ENCODE measurements at regions not wholly inside any gene's neighbourhood (a gene's known extent, or its start where the extent isn't known, plus 50 kb on each side); places are given as distances from the start of the nearest gene placed in this dataset.

DNA sequence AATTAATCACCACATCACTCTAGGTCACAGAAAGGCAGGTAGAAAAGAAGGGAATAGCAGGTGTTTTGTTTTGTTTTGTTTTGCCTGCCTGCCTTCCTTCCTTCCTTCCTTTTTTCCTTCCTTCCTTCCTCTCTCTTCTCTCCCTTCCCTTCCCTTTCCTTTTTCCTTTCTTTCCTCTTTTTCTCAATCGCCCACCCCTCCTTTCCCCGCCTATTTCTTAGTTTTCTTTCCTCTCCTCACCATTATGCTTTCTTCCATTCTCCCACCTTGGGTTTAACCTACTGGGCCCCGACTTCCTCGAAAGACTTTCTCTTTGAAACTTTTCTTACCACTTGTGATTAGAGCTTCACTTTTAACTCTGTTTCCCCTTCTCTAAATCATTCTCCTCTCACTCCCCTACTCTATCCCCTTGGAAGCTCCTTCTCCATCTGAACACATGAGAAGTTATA, 231.3 kb upstream of the CD180 start:
- no peaks in the 10 kb centered on the region for H3K36me3 ChIP-seq (ENCODE audit: low read depth)
- ATAC-seq (ENCODE audit: low read depth) (no peak), DNase-seq (ENCODE audit: low spot score) (no peak)
- TF ChIP-seq, protein P1, sequence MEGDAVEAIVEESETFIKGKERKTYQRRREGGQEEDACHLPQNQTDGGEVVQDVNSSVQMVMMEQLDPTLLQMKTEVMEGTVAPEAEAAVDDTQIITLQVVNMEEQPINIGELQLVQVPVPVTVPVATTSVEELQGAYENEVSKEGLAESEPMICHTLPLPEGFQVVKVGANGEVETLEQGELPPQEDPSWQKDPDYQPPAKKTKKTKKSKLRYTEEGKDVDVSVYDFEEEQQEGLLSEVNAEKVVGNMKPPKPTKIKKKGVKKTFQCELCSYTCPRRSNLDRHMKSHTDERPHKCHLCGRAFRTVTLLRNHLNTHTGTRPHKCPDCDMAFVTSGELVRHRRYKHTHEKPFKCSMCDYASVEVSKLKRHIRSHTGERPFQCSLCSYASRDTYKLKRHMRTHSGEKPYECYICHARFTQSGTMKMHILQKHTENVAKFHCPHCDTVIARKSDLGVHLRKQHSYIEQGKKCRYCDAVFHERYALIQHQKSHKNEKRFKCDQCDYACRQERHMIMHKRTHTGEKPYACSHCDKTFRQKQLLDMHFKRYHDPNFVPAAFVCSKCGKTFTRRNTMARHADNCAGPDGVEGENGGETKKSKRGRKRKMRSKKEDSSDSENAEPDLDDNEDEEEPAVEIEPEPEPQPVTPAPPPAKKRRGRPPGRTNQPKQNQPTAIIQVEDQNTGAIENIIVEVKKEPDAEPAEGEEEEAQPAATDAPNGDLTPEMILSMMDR (IDR thresholded peaks at IDR 0.05; ENCODE audit: poor library complexity, severe bottlenecking), result no peak
- H3K4me3 ChIP-seq (ENCODE audit: severe bottlenecking), result no peak overlapping the region
- H3K27ac ChIP-seq (ENCODE audit: poor library complexity, severe bottlenecking), result no peak overlapping the region
- peaks cover 6% of the 10 kb centered on the region for H3K4me1 ChIP-seq (ENCODE audit: insufficient read depth, poor library complexity, severe bottlenecking)
- H3K27me3 ChIP-seq (ENCODE audit: insufficient read depth, poor library complexity, severe bottlenecking), result no peaks in the 10 kb centered on the region
- H3K9me3 ChIP-seq (ENCODE audit: severe bottlenecking), result no peaks in the 10 kb centered on the region

DNA sequence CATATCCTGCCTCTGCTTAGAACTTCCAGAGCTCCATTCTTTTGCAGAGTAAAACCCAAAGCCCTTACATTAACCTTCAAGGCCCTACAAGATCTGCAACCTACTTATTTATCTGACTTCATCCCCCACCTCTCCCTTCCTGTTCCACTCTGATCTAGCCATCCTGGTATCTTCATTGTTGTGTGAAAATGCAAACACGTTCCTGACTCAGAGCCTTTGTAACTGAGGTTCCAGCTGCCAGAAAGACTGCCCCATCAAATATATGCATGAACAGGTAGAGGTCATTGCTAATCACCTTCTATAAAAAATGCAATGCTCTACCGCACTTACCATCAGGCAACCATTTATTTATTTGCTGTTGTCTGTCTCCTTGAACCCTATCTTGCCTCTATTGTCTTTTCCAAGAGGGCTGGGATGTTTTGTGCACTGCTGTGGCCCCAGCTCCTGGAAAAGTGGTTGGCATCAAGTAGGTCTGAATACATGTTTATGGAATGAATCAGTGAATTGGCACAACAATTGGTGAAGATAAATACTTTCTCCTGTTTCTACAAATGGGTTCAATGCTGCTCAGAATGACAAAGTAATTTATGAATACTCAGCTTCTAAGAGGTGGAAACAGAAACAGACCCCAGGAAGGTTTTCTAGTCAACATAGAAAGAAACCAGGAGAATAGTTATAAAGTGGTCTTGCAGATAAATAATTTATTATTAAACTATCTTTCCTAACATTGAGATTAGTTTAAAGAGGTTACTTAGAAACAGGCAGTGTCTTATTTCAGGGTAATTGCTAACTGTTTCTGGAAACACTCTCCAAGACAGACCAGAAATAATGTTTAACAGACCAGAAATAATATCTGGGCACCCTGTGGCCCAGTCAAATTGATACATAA, 230.6 kb upstream of the CD180 start:
- ATAC-seq (ENCODE audit: low read depth), result peak; percentile 53; the same call in 1 of the 3 replicates
- no peak for DNase-seq (ENCODE audit: low spot score)

DNA sequence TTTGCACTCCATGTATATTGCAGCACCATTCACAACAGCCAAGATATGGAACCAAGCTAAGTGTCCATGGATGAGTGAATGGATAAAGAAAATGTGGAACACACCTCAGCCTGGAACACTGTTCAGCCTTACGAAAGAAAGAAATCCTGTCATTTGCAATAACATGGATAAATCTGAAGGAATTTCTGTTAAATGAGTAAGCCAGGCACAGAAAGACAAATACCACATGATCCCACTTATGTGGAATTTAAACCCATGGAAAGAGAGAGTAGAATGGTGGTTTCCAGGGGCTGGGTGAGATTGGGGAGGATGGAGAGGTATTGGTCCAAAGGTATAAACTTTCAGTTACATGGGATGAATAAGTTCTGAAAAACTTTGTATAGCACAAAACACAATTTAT, 228.9 kb upstream of the CD180 start:
- TF ChIP-seq, protein P1 (IDR thresholded peaks at IDR 0.05; ENCODE audit: poor library complexity, severe bottlenecking), result no peak
- DNase-seq (ENCODE audit: low spot score), result no peak
- ATAC-seq (ENCODE audit: low read depth), result peak; percentile 60
- Histone ChIP-seq H3K4me1 (ENCODE audit: insufficient read depth, poor library complexity, severe bottlenecking) (no peaks in the 10 kb centered on the region), H3K27ac (ENCODE audit: poor library complexity, severe bottlenecking) (no peak overlapping the region), H3K9me3 (ENCODE audit: severe bottlenecking) (no peaks in the 10 kb centered on the region), H3K27me3 (ENCODE audit: insufficient read depth, poor library complexity, severe bottlenecking) (no peaks in the 10 kb centered on the region), H3K4me3 (ENCODE audit: severe bottlenecking) (no peak overlapping the region), H3K36me3 (ENCODE audit: low read depth) (no peaks in the 10 kb centered on the region)

More for the DNA sequence above, 230.6 kb upstream of the CD180 start:
- Histone ChIP-seq H3K36me3 (ENCODE audit: low read depth) (no peaks in the 10 kb centered on the region), H3K27me3 (ENCODE audit: insufficient read depth, poor library complexity, severe bottlenecking) (no peaks in the 10 kb centered on the region), H3K4me1 (ENCODE audit: insufficient read depth, poor library complexity, severe bottlenecking) (peaks cover 6% of the 10 kb centered on the region), H3K27ac (ENCODE audit: poor library complexity, severe bottlenecking) (peak overlapping the region; percentile 36), H3K4me3 (ENCODE audit: severe bottlenecking) (no peak overlapping the region), H3K9me3 (ENCODE audit: severe bottlenecking) (no peaks in the 10 kb centered on the region)
- TF ChIP-seq, protein P1 (IDR thresholded peaks at IDR 0.05; ENCODE audit: poor library complexity, severe bottlenecking), result no peak

DNA sequence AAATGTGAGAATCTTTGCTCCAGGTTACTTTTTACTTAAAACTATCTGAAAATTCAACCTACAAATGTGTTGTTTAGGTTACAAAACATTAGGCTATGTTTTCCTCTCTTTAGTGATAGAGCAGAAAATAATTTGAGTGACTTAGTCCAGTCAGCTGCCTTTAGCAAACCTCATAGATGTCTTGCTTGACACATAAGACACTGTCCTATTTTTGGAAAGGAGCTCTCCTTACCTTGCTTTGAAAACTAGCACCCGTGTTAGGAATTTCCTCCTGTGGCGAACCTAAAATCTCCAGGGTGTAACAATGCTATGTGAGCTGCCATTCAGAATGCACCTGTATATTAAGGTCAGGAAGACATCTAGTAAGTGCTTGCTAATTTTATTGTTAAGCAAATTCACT, 221.2 kb upstream of the CD180 start:
- Histone ChIP-seq H3K27ac (ENCODE audit: poor library complexity, severe bottlenecking) (no peak overlapping the region), H3K36me3 (ENCODE audit: low read depth) (no peaks in the 10 kb centered on the region), H3K9me3 (ENCODE audit: severe bottlenecking) (no peaks in the 10 kb centered on the region), H3K4me1 (ENCODE audit: insufficient read depth, poor library complexity, severe bottlenecking) (no peaks in the 10 kb centered on the region), H3K4me3 (ENCODE audit: severe bottlenecking) (no peak overlapping the region), H3K27me3 (ENCODE audit: insufficient read depth, poor library complexity, severe bottlenecking) (no peaks in the 10 kb centered on the region)
- TF ChIP-seq, protein P1 (IDR thresholded peaks at IDR 0.05; ENCODE audit: poor library complexity, severe bottlenecking), result no peak
- no peak for DNase-seq (ENCODE audit: low spot score)
- ATAC-seq (ENCODE audit: low read depth), result no peak

DNA sequence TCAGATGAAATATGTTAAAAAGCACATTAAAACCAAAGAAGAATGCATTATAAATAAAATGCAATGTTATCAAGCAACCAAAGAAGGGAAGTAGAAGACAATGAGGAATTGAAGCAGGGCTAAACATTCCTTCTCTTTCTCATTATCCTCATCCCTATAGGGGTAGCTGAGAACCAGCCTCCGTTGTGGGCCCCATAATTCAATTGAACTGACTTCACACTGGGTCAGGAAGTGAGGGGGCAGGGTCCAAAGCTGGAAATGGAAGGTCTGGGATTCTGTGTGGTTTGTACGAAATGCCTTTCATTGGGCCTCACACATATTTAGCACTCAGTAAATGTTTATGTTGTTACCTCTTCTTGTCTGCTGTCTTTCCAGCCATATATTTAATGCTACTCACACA, 220.4 kb upstream of the CD180 start:
- Histone ChIP-seq H3K27me3 (ENCODE audit: insufficient read depth, poor library complexity, severe bottlenecking) (no peaks in the 10 kb centered on the region), H3K4me1 (ENCODE audit: insufficient read depth, poor library complexity, severe bottlenecking) (no peaks in the 10 kb centered on the region), H3K27ac (ENCODE audit: poor library complexity, severe bottlenecking) (no peak overlapping the region), H3K36me3 (ENCODE audit: low read depth) (no peaks in the 10 kb centered on the region), H3K9me3 (ENCODE audit: severe bottlenecking) (no peaks in the 10 kb centered on the region), H3K4me3 (ENCODE audit: severe bottlenecking) (no peak overlapping the region)
- TF ChIP-seq, protein P1 (IDR thresholded peaks at IDR 0.05; ENCODE audit: poor library complexity, severe bottlenecking), result no peak
- no peak for ATAC-seq (ENCODE audit: low read depth)
- no peak for DNase-seq (ENCODE audit: low spot score)

Measured in RWPE2 (cell line).